ENCODE measurements at regions not wholly inside any gene's neighbourhood (a gene's known extent, or its start where the extent isn't known, plus 50 kb on each side); places are given as distances from the start of the nearest gene placed in this dataset.
"Not testable (repeated sequence)": the region's sequence is repeated elsewhere in the genome, so short reads cannot be mapped to it uniquely, and the experiment has no call there.

- TF ChIP-seq ZNF462 (CRISPR knock-in tag; IDR thresholded peaks at IDR 0.05) = no peak
These were observed 554.5 kb downstream of the TMEM121 start (continued) for GRCh38 chr14:106080922-106081321.

- not testable (repeated sequence) for H3K9me3 Mint-ChIP-seq; H3K36me3 ChIP-seq (ENCODE audit: insufficient read depth); DNase-seq (ENCODE audit: low spot score); H3K36me3 Mint-ChIP-seq (ENCODE audit: low read depth); ATAC-seq; H3K4me1 Mint-ChIP-seq; H3K27ac ChIP-seq (ENCODE audit: low read depth); H3K9me2 ChIP-seq (ENCODE audit: insufficient read depth); H3K4me2 ChIP-seq; H3K27ac Mint-ChIP-seq; H3K4me1 ChIP-seq (ENCODE audit: insufficient read depth); H3F3A ChIP-seq (replicated peaks; ENCODE audit: low read depth); H2AFZ ChIP-seq; H4K20me1 ChIP-seq (replicated peaks; ENCODE audit: insufficient read depth); H3K4me3 ChIP-seq; H3K27me3 ChIP-seq (ENCODE audit: insufficient read depth); H3K27me3 Mint-ChIP-seq (ENCODE audit: insufficient read depth, low read depth, poor library complexity); H3K79me2 ChIP-seq (replicated peaks; ENCODE audit: insufficient read depth); H3K4me3 Mint-ChIP-seq
These were observed 555.3 kb downstream of the TMEM121 start for GRCh38 chr14:106081721-106082120.

GRCh38 chr14:106083082-106083481, 556.7 kb downstream of the TMEM121 start:
- no peaks in the 10 kb centered on the region for H3K36me3 Mint-ChIP-seq (ENCODE audit: low read depth)
- H3K79me2 ChIP-seq (replicated peaks; ENCODE audit: insufficient read depth) = no peaks in the 10 kb centered on the region
- H3K27me3 Mint-ChIP-seq (ENCODE audit: insufficient read depth, low read depth, poor library complexity) = no peaks in the 10 kb centered on the region
- ATAC-seq (no peak), DNase-seq (ENCODE audit: low spot score) (no peak)
- H3K9me3 Mint-ChIP-seq = peaks cover 4% of the 10 kb centered on the region
- H4K20me1 ChIP-seq (replicated peaks; ENCODE audit: insufficient read depth) = no peaks in the 10 kb centered on the region
- H3K27ac ChIP-seq (ENCODE audit: low read depth) = no peak overlapping the region
- no peak overlapping the region for H3K27ac Mint-ChIP-seq
- no peak overlapping the region for H2AFZ ChIP-seq
- H3K4me1 ChIP-seq (ENCODE audit: insufficient read depth) = no peaks in the 10 kb centered on the region
- no peaks in the 10 kb centered on the region for H3K4me1 Mint-ChIP-seq
- H3F3A ChIP-seq (replicated peaks; ENCODE audit: low read depth) = no peaks in the 10 kb centered on the region
- no peak overlapping the region for H3K4me2 ChIP-seq
- no peak overlapping the region for H3K4me3 Mint-ChIP-seq
- no peak overlapping the region for H3K4me3 ChIP-seq
- H3K9me2 ChIP-seq (ENCODE audit: insufficient read depth) = no peaks in the 10 kb centered on the region
- H3K36me3 ChIP-seq (ENCODE audit: insufficient read depth) = no peaks in the 10 kb centered on the region
- no peaks in the 10 kb centered on the region for H3K27me3 ChIP-seq (ENCODE audit: insufficient read depth)
- TF ChIP-seq EZH2phosphoT487 (IDR thresholded peaks at IDR 0.05; ENCODE audit: unreplicated experiment) = no peak
- TF ChIP-seq ETS1 (IDR thresholded peaks at IDR 0.05) = no peak
- TF ChIP-seq STAT1 (IDR thresholded peaks at IDR 0.05; ENCODE audit: unreplicated experiment) = no peak
- TF ChIP-seq JUNB (IDR thresholded peaks at IDR 0.05; ENCODE audit: unreplicated experiment) = no peak
